ENCODE measurements at regions not wholly inside any gene's neighbourhood (a gene's known extent, or its start where the extent isn't known, plus 50 kb on each side); places are given as distances from the start of the nearest gene placed in this dataset.

DNA sequence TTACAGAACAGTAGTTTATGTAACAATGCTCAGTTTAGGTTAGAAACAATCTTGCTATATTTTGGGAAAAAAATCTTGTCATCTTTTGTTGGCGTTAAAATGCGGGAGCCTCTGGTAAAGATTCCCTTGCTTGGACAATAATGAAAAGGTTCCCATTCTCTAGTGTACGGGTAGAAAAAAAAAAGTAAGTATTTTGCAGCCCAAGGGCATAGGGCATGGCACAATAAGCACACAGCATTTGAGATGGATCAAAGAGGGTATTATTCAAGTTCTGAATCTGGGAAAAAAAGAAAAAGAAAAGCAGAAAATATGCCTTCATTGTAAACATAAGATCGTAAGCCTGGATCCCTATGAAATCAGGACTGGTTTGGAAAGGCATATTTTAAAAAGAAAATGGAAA, 408.6 kb upstream of the ROBO2 start:
- TF ChIP-seq POLR2A (IDR thresholded peaks at IDR 0.05; ENCODE audit: low read depth, low read length) (no peak), POLR2AphosphoS5 (IDR thresholded peaks at IDR 0.05; ENCODE audit: low read depth, low read length) (no peak), TAF1 (IDR thresholded peaks at IDR 0.05; ENCODE audit: low read depth, low read length) (no peak)
